ENCODE measurements at regions not wholly inside any gene's neighbourhood (a gene's known extent, or its start where the extent isn't known, plus 50 kb on each side); places are given as distances from the start of the nearest gene placed in this dataset.

DNA sequence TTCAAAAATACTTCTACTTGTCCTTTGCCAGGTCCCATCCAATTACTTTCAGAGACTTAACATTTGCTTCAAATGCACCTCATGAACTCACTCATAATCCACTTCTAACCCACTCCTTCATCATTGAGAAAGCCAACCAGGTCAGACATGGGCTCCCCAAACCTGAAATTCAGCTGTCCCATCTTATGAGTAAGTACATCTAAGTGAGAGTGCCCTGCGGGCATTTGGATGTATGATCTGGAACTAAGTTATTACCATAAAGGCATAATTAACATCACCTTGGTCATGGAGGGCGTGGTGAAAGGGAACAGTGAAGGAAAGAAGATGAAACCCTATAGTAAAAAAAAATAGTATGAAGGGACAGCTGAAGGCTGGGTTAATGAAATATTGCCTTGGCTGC lies 896.8 kb downstream of the C6orf118 start:
- TF ChIP-seq, protein P1, sequence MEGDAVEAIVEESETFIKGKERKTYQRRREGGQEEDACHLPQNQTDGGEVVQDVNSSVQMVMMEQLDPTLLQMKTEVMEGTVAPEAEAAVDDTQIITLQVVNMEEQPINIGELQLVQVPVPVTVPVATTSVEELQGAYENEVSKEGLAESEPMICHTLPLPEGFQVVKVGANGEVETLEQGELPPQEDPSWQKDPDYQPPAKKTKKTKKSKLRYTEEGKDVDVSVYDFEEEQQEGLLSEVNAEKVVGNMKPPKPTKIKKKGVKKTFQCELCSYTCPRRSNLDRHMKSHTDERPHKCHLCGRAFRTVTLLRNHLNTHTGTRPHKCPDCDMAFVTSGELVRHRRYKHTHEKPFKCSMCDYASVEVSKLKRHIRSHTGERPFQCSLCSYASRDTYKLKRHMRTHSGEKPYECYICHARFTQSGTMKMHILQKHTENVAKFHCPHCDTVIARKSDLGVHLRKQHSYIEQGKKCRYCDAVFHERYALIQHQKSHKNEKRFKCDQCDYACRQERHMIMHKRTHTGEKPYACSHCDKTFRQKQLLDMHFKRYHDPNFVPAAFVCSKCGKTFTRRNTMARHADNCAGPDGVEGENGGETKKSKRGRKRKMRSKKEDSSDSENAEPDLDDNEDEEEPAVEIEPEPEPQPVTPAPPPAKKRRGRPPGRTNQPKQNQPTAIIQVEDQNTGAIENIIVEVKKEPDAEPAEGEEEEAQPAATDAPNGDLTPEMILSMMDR (IDR thresholded peaks at IDR 0.05; ENCODE audit: insufficient read depth, low read length, poor library complexity, severe bottlenecking): no peak
- TF ChIP-seq EZH2phosphoT487 (conservative IDR thresholded peaks at IDR 0.05; ENCODE audit: low read length): no peak
